GM12891 (cell line): ENCODE measurements at regions not wholly inside any gene's neighbourhood (a gene's known extent, or its start where the extent isn't known, plus 50 kb on each side); places are given as distances from the start of the nearest gene placed in this dataset.

ENCODE experiments used
- DNase-seq: peaks from one replicate; pipeline ENCODE4 v3.0.0; 2011; ENCODE audit warnings: low spot score; ENCODE audit not compliant: insufficient read length
- FAIRE-seq: peaks from 2 replicates; lab custom pipeline; 2011; peaks lifted over from hg19 to GRCh38; lab: Jason Lieb, UNC
- PAX5 ChIP-seq: IDR thresholded peaks from 2 replicates; pipeline ENCODE4 v1.6.1; 2011; ENCODE audit warnings: low read length, moderate library complexity, mild to moderate bottlenecking; ENCODE audit not compliant: insufficient read depth, severe bottlenecking
- POLR2A ChIP-seq: IDR thresholded peaks from 2 replicates; pipeline ENCODE4 v1.6.1; 2011; ENCODE audit warnings: low read depth, low read length, control low read depth
- POLR2AphosphoS5 ChIP-seq: IDR thresholded peaks from 2 replicates; pipeline ENCODE4 v1.6.1; 2011; ENCODE audit warnings: low read depth, low read length, control low read depth
- POU2F2 ChIP-seq: IDR thresholded peaks from 2 replicates; pipeline ENCODE4 v1.6.1; 2011; ENCODE audit warnings: low read depth, mild to moderate bottlenecking, control low read depth, low read length, moderate library complexity
- SPI1 ChIP-seq: IDR thresholded peaks from 2 replicates; pipeline ENCODE4 v1.6.1; 2011; ENCODE audit warnings: low read depth, low read length, control low read depth
- TAF1 ChIP-seq: IDR thresholded peaks from 2 replicates; pipeline ENCODE4 v1.6.1; 2011; ENCODE audit warnings: low read depth, low read length, control low read depth

DNA sequence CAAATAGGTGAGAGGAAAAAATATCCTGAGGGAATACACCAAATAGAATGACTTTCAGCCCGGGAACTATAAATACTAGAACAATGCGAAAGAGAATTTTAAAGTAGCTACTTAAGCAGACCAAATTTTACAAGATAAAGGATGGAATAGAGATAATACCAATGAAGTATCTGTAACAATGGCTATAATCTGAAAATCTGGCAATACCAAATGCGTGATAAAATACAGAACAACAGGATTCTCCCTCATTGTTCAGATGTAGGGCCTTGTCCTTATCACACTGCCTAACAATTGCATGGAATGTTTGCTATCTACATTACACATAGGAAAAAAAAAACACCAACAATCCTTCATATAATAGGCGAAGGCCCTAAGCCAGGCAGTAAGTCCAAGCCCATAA is 815.4 kb upstream of the MDGA2 start:
- DNase-seq (no peak), FAIRE-seq (no peak)
- TF ChIP-seq POU2F2 (no peak), PAX5 (no peak), SPI1 (no peak), TAF1 (no peak), POLR2A (no peak)

DNA sequence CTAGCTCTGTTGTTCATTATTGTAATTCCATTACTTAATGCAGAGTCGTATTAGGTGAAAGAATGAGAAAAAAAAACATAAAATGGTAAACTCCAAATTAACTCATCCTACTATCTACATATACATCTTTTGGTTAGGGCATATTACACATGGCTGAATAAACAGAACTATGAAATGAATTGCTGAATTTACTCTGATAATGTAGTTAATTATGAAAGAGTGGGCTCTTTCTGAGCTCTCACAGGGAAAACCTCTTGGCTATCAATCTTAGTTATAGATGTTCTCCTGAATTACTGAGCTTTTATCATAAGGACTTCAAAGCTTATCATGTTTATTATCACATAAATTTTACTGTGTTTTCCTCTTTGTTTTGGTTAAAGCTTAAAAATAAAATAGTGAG is 798.5 kb upstream of the MDGA2 start:
- no peak for FAIRE-seq
- no peak for DNase-seq
- TF ChIP-seq POLR2A (no peak), TAF1 (no peak), POLR2AphosphoS5 (no peak), POU2F2 (no peak), SPI1 (no peak), PAX5 (no peak)

DNA sequence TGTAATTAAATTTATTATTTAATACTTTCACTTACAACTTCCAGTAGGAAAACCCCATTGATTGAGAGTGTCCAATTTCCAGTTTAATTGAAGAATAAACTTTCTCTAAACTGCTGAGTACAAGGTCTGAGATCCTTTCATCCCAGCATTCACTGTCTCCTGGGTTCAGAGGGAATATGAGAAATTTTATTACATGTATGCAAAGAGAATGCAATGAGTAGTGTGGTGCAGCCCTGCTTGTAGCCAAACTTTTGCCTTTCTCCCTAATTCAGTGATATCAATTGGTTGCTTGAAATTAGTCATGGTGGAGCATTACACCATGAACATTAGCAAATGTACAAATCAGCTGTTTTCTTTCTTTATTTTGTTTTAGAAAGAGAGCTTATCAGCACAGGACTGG is 780.6 kb upstream of the MDGA2 start:
- no peak for FAIRE-seq
- TF ChIP-seq SPI1 (no peak), PAX5 (no peak), POLR2AphosphoS5 (no peak), POLR2A (no peak), POU2F2 (no peak), TAF1 (no peak)

DNA sequence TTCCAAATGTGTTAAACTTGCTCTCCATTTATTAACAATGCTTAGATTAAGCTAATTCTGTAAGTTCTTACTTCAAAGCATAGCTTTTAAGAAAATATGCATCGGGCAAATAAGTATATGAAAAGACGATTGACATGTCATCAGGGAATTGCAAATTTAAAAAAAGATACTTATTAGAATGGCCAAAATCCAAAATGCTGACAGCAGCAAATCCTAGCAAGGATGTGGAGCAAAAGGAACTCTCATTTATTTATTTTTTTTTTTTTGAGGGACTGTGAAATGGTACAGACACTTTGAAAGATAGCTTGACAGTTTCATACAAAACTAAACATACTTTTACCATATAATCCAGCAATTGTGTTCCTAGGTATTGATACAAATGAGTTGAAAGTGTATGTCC is 779.5 kb upstream of the MDGA2 start:
- DNase-seq: no peak
- no peak for FAIRE-seq
- TF ChIP-seq POLR2AphosphoS5 (no peak), PAX5 (no peak), SPI1 (no peak), POLR2A (no peak), TAF1 (no peak), POU2F2 (no peak)

More for the DNA sequence above, 780.6 kb upstream of the MDGA2 start:
- no peak for DNase-seq

DNA sequence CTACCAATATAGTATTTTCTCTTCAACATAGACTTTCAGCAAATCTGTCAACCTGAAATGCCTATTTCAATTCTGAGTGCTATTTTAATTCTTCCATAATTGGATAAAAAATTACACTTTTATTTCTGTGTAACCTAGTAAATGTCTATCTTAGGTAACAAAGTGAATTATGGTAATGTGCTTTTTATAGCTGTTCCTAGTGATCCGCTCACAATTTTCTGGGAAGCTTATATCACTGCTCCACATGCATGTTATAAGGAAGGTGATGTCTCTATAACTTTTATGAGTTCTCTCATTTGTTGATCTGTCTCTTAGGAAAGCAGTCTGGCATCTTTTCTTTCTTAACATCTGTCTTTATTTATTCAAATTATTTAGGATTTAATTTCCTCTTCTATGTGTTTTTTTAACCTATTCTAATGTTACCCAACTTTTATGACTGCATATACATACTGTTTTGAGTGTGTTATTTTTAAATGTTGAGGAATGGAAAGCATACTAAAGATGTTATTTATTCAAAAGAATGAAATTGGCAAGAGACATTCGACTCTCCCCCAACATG is 777.1 kb upstream of the MDGA2 start:
- DNase-seq (no peak), FAIRE-seq (no peak)
- TF ChIP-seq TAF1 (no peak), SPI1 (no peak), POLR2AphosphoS5 (no peak), POU2F2 (no peak), POLR2A (no peak), PAX5 (no peak)

DNA sequence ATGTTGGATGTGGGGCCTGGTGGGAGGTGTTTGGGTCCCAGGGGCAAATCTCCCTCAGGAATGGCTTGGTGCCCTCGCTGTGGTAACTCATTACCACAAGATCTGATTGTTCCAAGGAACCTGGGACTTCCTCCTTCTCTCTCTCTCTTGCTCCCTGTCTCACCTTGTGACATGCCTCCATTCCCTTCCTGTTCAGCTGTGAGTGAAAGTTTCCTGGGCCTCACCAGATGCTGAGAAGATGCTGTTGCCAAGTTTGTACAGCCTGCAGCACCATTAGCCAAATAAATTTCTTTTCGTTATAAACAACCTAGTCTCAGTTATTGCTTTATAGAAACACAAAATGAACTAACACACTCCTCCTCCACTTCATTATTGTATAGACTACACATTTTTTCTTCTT is 759.8 kb upstream of the MDGA2 start:
- DNase-seq (no peak), FAIRE-seq (no peak)
- no peak for TF ChIP-seq POLR2AphosphoS5

DNA sequence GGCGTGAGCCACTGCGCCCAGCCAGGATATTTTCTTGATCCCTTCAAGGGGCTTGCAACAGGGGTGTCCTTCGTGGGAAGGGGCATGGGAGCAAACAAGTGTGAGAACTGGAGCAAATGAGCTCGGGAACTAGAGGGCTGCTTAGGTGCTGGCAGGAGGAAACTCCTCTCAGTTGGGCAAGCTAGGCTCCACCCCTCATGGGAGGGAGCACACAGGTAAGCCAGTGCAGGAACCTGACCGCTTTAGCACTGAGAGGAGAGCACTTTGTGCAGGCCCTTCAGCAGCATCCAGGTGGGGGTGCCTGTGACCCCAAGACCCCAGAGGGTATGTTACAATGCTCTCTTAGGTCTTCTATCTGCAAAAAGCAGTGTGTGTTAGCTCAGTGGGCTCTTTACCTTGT is 755.4 kb upstream of the MDGA2 start:
- DNase-seq (no peak), FAIRE-seq (no peak)
- TF ChIP-seq POLR2AphosphoS5 (no peak), SPI1 (no peak), POLR2A (no peak), TAF1 (no peak), POU2F2 (no peak), PAX5 (no peak)

DNA sequence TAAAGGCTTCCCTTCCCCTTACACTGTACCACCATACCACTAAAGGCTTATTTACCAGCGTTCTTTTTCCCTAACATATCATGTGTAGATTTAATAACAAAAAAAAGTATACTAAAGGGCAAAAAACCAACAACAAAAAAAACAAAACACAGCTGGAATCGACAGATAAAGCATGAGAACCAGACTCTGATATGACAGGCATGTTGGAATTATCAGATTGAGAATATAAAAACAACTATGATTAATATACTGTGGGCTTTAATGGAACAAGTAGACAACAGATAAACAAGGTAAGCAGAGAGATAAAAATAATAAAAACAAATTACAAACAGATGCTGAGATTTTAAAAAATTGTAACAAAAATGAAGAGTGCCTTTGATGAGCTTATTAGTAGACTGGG is 754.1 kb upstream of the MDGA2 start:
- FAIRE-seq: no peak

DNA sequence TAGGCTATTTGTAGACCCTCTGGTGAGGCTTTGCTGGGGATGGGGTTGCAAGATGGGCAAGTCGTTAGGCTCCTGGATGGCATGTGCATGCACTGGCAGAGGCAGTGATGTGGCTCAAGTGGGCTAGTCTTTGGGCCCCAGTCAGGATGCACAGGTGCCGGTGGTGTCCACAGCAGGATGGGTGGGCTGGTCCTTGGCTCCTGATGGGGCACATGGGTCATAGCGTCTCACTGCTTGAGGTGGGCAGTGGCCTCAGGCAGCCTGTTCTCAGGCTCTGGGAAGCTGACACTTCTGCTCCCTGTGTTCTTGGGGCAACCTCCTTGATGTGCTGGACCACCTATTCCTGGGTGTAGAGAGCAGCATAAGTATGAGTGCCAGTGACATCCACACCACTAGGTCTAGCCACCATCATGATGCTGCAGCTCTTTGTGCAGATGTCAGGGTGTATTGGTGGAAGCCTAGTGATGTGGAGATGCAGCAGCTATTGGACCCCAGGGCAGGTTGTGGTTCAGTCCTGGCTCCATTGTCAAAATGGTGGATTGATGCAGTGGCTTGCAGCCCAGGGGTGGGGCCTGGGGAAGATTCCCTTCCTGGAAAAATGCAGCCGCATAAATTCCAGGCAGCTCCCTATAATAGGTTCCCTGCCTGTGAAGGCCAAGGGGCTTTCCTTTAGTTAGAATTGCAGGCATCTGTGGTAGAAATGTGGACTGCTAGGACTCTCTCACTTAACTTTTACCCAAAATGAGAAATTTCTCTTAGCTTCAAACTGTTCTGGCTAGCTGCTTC is 742.5 kb upstream of the MDGA2 start:
- DNase-seq: no peak

More for the DNA sequence above, 754.1 kb upstream of the MDGA2 start:
- no peak for TF ChIP-seq PAX5
- no peak for TF ChIP-seq POLR2AphosphoS5
- DNase-seq: no peak

DNA sequence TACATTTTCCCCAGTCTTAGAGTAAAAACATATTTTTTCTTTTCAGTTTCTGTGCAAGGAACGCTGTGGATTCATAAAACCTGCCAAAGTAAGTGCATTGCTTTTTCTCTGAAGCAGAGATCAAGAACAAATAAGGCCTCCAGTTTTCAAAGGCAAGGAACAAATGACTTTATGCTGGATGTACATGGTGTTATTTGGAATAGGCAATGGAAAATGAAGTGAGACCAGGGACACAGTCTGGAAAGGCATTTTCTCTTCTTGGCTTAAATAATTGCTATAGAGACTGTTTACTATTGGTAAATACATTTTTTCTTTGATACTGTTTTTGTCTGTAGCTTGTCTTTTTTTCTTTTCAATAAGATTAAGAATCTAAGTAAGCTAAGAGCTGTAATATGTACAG is 725.9 kb upstream of the MDGA2 start:
- DNase-seq (no peak), FAIRE-seq (no peak)
- TF ChIP-seq TAF1 (no peak), POLR2A (no peak), PAX5 (no peak), POU2F2 (no peak), POLR2AphosphoS5 (no peak), SPI1 (no peak)

More for the DNA sequence above, 742.5 kb upstream of the MDGA2 start:
- no peak for TF ChIP-seq TAF1
- TF ChIP-seq POU2F2: no peak
- no peak for TF ChIP-seq POLR2A
- TF ChIP-seq POLR2AphosphoS5: no peak
- no peak for TF ChIP-seq SPI1
- TF ChIP-seq PAX5: no peak
- no peak for FAIRE-seq
